ENCODE measurements at regions not wholly inside any gene's neighbourhood (a gene's known extent, or its start where the extent isn't known, plus 50 kb on each side); places are given as distances from the start of the nearest gene placed in this dataset.

DNA sequence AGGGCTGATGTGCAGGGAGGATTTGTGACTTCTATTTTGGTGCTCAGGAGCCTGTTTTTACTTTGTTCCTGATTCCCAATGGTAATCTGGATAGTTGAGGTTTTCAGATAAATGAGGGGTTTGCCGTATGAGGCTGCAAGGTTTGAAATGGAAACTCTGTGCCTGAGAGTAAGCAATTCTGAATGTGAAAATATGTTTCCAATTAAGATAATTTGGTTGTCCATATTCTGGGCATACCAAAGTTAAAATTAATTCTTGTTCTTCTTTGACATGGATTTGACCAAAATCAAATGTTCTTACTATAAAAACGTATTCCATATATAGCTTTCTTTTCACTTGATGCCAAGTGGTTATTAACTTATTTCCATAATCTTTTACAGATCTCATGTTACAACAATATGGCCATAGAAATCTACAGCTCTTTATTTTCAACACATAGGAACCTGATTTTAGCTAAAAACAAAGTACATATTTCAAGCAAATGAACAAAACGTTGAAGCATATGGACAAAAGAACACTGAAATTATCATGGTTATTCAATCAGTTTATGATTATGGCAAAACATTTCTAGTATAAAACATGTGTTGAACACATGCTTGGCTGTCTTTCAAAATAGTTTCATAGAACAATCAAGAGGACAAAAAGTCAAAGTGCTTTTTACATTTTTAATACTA is 63.4 kb upstream of the ARHGAP28 start:
- TF ChIP-seq ZNF274 (IDR thresholded peaks at IDR 0.05; ENCODE audit: low read depth, low read length) (no peak), YY1 (IDR thresholded peaks at IDR 0.05; ENCODE audit: insufficient read depth, insufficient read length) (no peak)

All from NT2/D1 (cell line).